Osteoblast (primary cell): ENCODE measurements at regions not wholly inside any gene's neighbourhood (a gene's known extent, or its start where the extent isn't known, plus 50 kb on each side); places are given as distances from the start of the nearest gene placed in this dataset.

Experiments
- DNase-seq: peaks from one replicate; pipeline ENCODE4 v3.0.0; 2011; ENCODE audit warnings: low spot score, mixed read lengths; ENCODE audit not compliant: insufficient read length; ENCODE audit errors: missing footprints
- H2AFZ ChIP-seq: 2 replicates; pipeline ENCODE4 v1.6.0; 2011; ENCODE audit warnings: mild to moderate bottlenecking, low read length
- H3K27ac ChIP-seq: 2 replicates; pipeline ENCODE4 v1.5.1; 2011; ENCODE audit warnings: mild to moderate bottlenecking, low read depth, low read length, moderate library complexity
- H3K27me3 ChIP-seq: 2 replicates; pipeline ENCODE4 v1.6.0; 2012; ENCODE audit warnings: mild to moderate bottlenecking, control low read depth, inconsistent platforms, low read length, moderate library complexity; ENCODE audit not compliant: insufficient read depth
- H3K36me3 ChIP-seq: 2 replicates; pipeline ENCODE4 v1.5.1; 2011; ENCODE audit warnings: mild to moderate bottlenecking, low read length, control low read depth, moderate library complexity; ENCODE audit not compliant: insufficient read depth
- H3K4me1 ChIP-seq: 2 replicates; pipeline ENCODE4 v1.5.1; 2011; ENCODE audit warnings: mild to moderate bottlenecking, low read length, control low read depth, moderate library complexity; ENCODE audit not compliant: insufficient read depth
- H3K4me2 ChIP-seq: 2 replicates; pipeline ENCODE4 v1.6.0; 2011; ENCODE audit warnings: mild to moderate bottlenecking, low read length; ENCODE audit not compliant: insufficient read depth
- H3K4me3 ChIP-seq: fragments of 200-600 bp; sonication (generic); 3 replicates; pipeline ENCODE4 v1.5.1; 2012; ENCODE audit warnings: mild to moderate bottlenecking, low read length, inconsistent platforms; ENCODE audit not compliant: insufficient read depth
- H3K79me2 ChIP-seq: 2 replicates; pipeline ENCODE4 v1.6.0; 2012; ENCODE audit warnings: mild to moderate bottlenecking, low read length, control low read depth, inconsistent platforms; ENCODE audit not compliant: insufficient read depth
- H3K9me3 ChIP-seq: 2 replicates; pipeline ENCODE4 v1.5.1; 2011; ENCODE audit warnings: low read depth, low read length, control low read depth
- H4K20me1 ChIP-seq: 2 replicates; pipeline ENCODE4 v1.6.0; 2012; ENCODE audit warnings: mild to moderate bottlenecking, low read length, control low read depth; ENCODE audit not compliant: insufficient read depth
- CTCF ChIP-seq: IDR thresholded peaks from 2 replicates; pipeline ENCODE4 v1.5.1; 2011; ENCODE audit warnings: mild to moderate bottlenecking, low read depth, low read length, moderate library complexity; ENCODE audit errors: extremely low read depth

- no peak overlapping the region for H3K27ac ChIP-seq
- no peaks in the 10 kb centered on the region for H3K79me2 ChIP-seq
- H4K20me1 ChIP-seq = no peaks in the 10 kb centered on the region
- H3K4me1 ChIP-seq = no peaks in the 10 kb centered on the region
- H3K4me2 ChIP-seq = no peak overlapping the region
- H3K27me3 ChIP-seq = no peaks in the 10 kb centered on the region
- TF ChIP-seq CTCF = no peak
- no peak for DNase-seq
- no peak overlapping the region for H3K4me3 ChIP-seq
- no peaks in the 10 kb centered on the region for H3K9me3 ChIP-seq
- H3K36me3 ChIP-seq = no peaks in the 10 kb centered on the region
- H2AFZ ChIP-seq = no peak overlapping the region
Observed at GRCh38 chr6:108748959-108749358, 99.3 kb upstream of the ARMC2 start.

GRCh38 chr6:108750801-108751200 is 97.4 kb upstream of the ARMC2 start:
- Histone ChIP-seq H3K9me3 (no peaks in the 10 kb centered on the region), H3K36me3 (no peaks in the 10 kb centered on the region), H3K4me3 (no peak overlapping the region), H3K27me3 (no peaks in the 10 kb centered on the region), H4K20me1 (no peaks in the 10 kb centered on the region), H3K4me1 (peaks cover 7% of the 10 kb centered on the region), H3K4me2 (no peak overlapping the region), H3K79me2 (no peaks in the 10 kb centered on the region), H3K27ac (no peak overlapping the region), H2AFZ (no peak overlapping the region)
- TF ChIP-seq CTCF = no peak
- no peak for DNase-seq

GRCh38 chr6:108751282-108751681 is 96.9 kb upstream of the ARMC2 start:
- H3K27ac ChIP-seq = no peak overlapping the region
- no peak for DNase-seq
- H3K4me2 ChIP-seq = no peak overlapping the region
- H2AFZ ChIP-seq = no peak overlapping the region
- TF ChIP-seq CTCF = no peak
- peaks cover 8% of the 10 kb centered on the region for H3K4me1 ChIP-seq
- H3K27me3 ChIP-seq = no peaks in the 10 kb centered on the region
- H4K20me1 ChIP-seq = no peaks in the 10 kb centered on the region
- no peaks in the 10 kb centered on the region for H3K79me2 ChIP-seq
- no peak overlapping the region for H3K4me3 ChIP-seq
- H3K36me3 ChIP-seq = no peaks in the 10 kb centered on the region
- no peaks in the 10 kb centered on the region for H3K9me3 ChIP-seq

- H3K9me3 ChIP-seq = no peaks in the 10 kb centered on the region
Observed at GRCh38 chr6:108751851-108752732, 96.1 kb upstream of the ARMC2 start.

More at GRCh38 chr6:108751851-108752732, 96.1 kb upstream of the ARMC2 start:
- H3K4me1 ChIP-seq = peaks cover 8% of the 10 kb centered on the region
- no peak overlapping the region for H2AFZ ChIP-seq
- DNase-seq = no peak
- H3K27me3 ChIP-seq = no peaks in the 10 kb centered on the region
- H4K20me1 ChIP-seq = no peaks in the 10 kb centered on the region
- no peaks in the 10 kb centered on the region for H3K79me2 ChIP-seq
- no peak overlapping the region for H3K4me3 ChIP-seq
- no peak for TF ChIP-seq CTCF
- H3K4me2 ChIP-seq = no peak overlapping the region
- no peak overlapping the region for H3K27ac ChIP-seq
- no peaks in the 10 kb centered on the region for H3K36me3 ChIP-seq
